ENCODE measurements at regions not wholly inside any gene's neighbourhood (a gene's known extent, or its start where the extent isn't known, plus 50 kb on each side); places are given as distances from the start of the nearest gene placed in this dataset.

DNA sequence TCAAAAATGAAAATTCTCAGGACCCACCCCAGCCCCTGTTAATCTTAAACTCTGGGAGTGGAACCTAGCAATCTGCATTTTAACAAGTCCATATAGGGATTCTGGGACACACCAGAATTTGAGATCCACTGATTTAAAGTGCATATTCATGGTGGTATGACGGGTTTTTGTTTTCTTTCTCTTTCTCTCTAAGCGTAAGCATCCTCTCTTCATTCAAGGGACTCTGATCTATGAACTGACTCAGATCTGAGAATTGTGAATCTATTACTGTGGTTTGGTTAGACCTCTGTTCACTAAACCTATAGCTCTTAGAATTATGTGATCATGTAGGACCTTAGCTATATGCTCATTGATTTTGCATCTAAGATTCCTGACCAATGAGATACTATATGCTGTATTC lies 565.2 kb downstream of the CCDC171 start:
- H4K20me1 ChIP-seq (ENCODE audit: control insufficient read depth, insufficient read depth, low read depth, low read length) = no peaks in the 10 kb centered on the region
- H3F3A ChIP-seq (ENCODE audit: control insufficient read depth, insufficient read depth) = no peaks in the 10 kb centered on the region
- no peaks in the 10 kb centered on the region for H3K4me1 ChIP-seq (ENCODE audit: control insufficient read depth, low read length)
- H3K36me3 ChIP-seq (ENCODE audit: control insufficient read depth, low read length) = no peaks in the 10 kb centered on the region
- no peak overlapping the region for H3K4me3 ChIP-seq (ENCODE audit: low read length)
- no peaks in the 10 kb centered on the region for H3K27me3 ChIP-seq (ENCODE audit: control insufficient read depth, low read length)
- H3K79me2 ChIP-seq (ENCODE audit: control insufficient read depth, low read length) = no peaks in the 10 kb centered on the region
- H3K4me2 ChIP-seq (ENCODE audit: low read length) = no peak overlapping the region
- no peak overlapping the region for H3K27ac ChIP-seq (ENCODE audit: low read depth, low read length)
- TF ChIP-seq CTCF (IDR thresholded peaks at IDR 0.05; ENCODE audit: low read depth, low read length, poor library complexity, severe bottlenecking) (no peak), EZH2phosphoT487 (IDR thresholded peaks at IDR 0.05; ENCODE audit: borderline replicate concordance, low read length) (no peak)
- no peaks in the 10 kb centered on the region for H3K9me3 ChIP-seq (ENCODE audit: control insufficient read depth, insufficient read depth, low read length)
- H3K9me2 ChIP-seq (replicated peaks; ENCODE audit: control insufficient read depth, low read length) = no peaks in the 10 kb centered on the region

DNA sequence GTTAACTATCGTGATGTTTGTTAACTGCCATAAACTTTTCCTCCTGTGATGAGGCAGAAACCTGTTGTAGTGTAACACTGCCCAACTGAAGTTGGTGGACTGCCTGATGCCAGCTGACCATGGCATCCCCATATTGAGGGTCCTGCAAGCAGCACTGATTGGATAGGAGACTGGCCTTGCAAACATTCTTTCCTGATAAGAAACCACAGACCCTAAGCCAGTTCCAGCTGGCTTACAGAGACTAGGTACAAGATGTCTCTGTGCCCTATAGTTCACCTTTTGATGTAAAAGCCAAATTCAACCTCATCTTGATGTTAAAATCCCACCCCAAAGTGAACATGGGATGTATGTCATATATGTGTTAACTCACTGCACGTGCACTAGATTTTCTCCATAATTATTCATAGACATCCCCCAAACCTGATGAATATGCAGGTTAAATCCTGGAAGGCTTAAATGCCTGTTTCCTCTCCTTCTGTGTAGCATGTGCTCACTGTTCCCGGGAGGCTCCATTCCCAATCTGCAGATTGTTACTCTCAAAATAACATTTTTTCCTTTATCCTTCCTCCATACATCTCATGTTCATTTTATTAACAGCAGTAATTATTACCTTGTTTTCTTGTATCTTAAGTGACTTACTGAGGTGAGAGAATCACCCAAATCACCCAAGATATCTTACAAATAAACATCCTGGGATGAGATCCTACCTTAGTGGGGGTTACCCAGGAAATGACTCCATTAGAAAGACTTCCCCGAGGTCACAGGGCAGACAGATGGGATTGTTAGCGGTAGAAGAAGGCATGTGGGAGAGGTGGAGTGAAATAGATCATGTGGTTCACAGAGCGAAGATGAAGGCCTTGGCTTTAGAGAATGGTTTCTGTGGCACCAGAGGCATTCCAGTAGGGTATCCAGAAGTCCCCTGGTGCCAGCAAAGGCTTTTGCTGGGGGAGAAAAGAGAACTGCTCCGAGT lies 566.7 kb downstream of the CCDC171 start:
- no peaks in the 10 kb centered on the region for H4K20me1 ChIP-seq (ENCODE audit: control insufficient read depth, insufficient read depth, low read depth, low read length)
- H3K4me1 ChIP-seq (ENCODE audit: control insufficient read depth, low read length) = no peaks in the 10 kb centered on the region
- no peaks in the 10 kb centered on the region for H3K9me3 ChIP-seq (ENCODE audit: control insufficient read depth, insufficient read depth, low read length)
- H3K4me3 ChIP-seq (ENCODE audit: low read length) = no peak overlapping the region
- no peaks in the 10 kb centered on the region for H3K9me2 ChIP-seq (replicated peaks; ENCODE audit: control insufficient read depth, low read length)
- no peaks in the 10 kb centered on the region for H3K79me2 ChIP-seq (ENCODE audit: control insufficient read depth, low read length)
- H3K36me3 ChIP-seq (ENCODE audit: control insufficient read depth, low read length) = no peaks in the 10 kb centered on the region
- no peak overlapping the region for H3K27ac ChIP-seq (ENCODE audit: low read depth, low read length)
- no peaks in the 10 kb centered on the region for H3F3A ChIP-seq (ENCODE audit: control insufficient read depth, insufficient read depth)
- TF ChIP-seq CTCF (IDR thresholded peaks at IDR 0.05; ENCODE audit: low read depth, low read length, poor library complexity, severe bottlenecking) = no peak
- TF ChIP-seq EZH2phosphoT487 (IDR thresholded peaks at IDR 0.05; ENCODE audit: borderline replicate concordance, low read length) = no peak
- H3K27me3 ChIP-seq (ENCODE audit: control insufficient read depth, low read length) = no peaks in the 10 kb centered on the region
- no peak overlapping the region for H3K4me2 ChIP-seq (ENCODE audit: low read length)

DNA sequence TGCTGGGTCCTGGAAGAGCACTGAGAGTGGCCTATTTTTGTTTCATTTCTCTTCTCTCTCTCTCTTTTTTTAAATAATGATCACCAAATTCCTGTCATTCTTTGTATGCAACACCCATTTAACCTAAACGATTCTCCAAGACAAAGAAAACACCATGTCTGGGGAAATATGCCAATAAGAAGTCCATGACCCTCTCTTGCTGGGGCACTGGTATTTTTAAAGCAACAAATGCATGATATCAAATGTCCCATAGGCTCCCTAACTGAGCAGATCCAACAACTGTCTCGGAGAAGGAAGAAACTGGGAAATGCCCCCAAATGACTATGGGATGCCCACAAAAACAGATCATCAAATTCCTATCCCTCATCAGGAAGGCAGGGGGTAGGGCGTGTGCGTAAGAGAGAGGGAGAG lies 567.4 kb downstream of the CCDC171 start:
- Histone ChIP-seq H3K9me3 (ENCODE audit: control insufficient read depth, insufficient read depth, low read length) (no peaks in the 10 kb centered on the region), H3K36me3 (ENCODE audit: control insufficient read depth, low read length) (no peaks in the 10 kb centered on the region), H3K27ac (ENCODE audit: low read depth, low read length) (no peak overlapping the region), H3K4me3 (ENCODE audit: low read length) (no peak overlapping the region), H3K79me2 (ENCODE audit: control insufficient read depth, low read length) (no peaks in the 10 kb centered on the region), H3K4me2 (ENCODE audit: low read length) (no peak overlapping the region), H3K4me1 (ENCODE audit: control insufficient read depth, low read length) (no peaks in the 10 kb centered on the region), H4K20me1 (ENCODE audit: control insufficient read depth, insufficient read depth, low read depth, low read length) (no peaks in the 10 kb centered on the region), H3F3A (ENCODE audit: control insufficient read depth, insufficient read depth) (no peaks in the 10 kb centered on the region), H3K27me3 (ENCODE audit: control insufficient read depth, low read length) (no peaks in the 10 kb centered on the region), H3K9me2 (replicated peaks; ENCODE audit: control insufficient read depth, low read length) (no peaks in the 10 kb centered on the region)
- TF ChIP-seq CTCF (IDR thresholded peaks at IDR 0.05; ENCODE audit: low read depth, low read length, poor library complexity, severe bottlenecking) = no peak
- TF ChIP-seq EZH2phosphoT487 (IDR thresholded peaks at IDR 0.05; ENCODE audit: borderline replicate concordance, low read length) = no peak
